Natural killer cell (primary cell): ENCODE measurements at regions not wholly inside any gene's neighbourhood (a gene's known extent, or its start where the extent isn't known, plus 50 kb on each side); places are given as distances from the start of the nearest gene placed in this dataset.

ENCODE experiments used
- ATAC-seq, 3 donors: fragments of 150-1000 bp in 2 of 3; fragments of 200-7000 bp in 1 of 3; cut with Tn5 transposase; 1 replicate in 1 of 3; 2 replicates in 2 of 3; pipeline ENCODE4 v1.10.0; 2021; ENCODE audit warnings: mild to moderate bottlenecking in 2 of 3, moderate library complexity in 2 of 3
- DNase-seq, 2 donors: peaks; one replicate each; pipeline versions ENCODE4 v3.0.0 to v3.0.0-alpha.2; 2013 to 2021; ENCODE audit warnings: mixed read lengths in 1 of 2
- H3K27ac ChIP-seq: one replicate; pipeline ENCODE4 v1.5.1; 2013; ENCODE audit warnings: mild to moderate bottlenecking, low read length
- H3K27me3 ChIP-seq: one replicate; pipeline ENCODE4 v1.6.1; 2013; ENCODE audit warnings: low read length; ENCODE audit not compliant: control insufficient read depth, insufficient read depth
- H3K36me3 ChIP-seq: one replicate; pipeline ENCODE4 v1.6.1; 2013; ENCODE audit warnings: low read length; ENCODE audit not compliant: control insufficient read depth, insufficient read depth
- H3K4me1 ChIP-seq: one replicate; pipeline ENCODE4 v1.6.1; 2013; ENCODE audit warnings: low read length; ENCODE audit not compliant: control insufficient read depth, insufficient read depth
- H3K4me3 ChIP-seq: one replicate; pipeline ENCODE4 v1.5.1; 2013; ENCODE audit warnings: low read length
- H3K9me3 ChIP-seq: one replicate; pipeline ENCODE4 v1.6.1; 2013; ENCODE audit warnings: low read length; ENCODE audit not compliant: control insufficient read depth, insufficient read depth
- H3K27ac Mint-ChIP-seq, 2 donors: one replicate each; pipeline ENCODE4 v1.8.0; 2022; ENCODE audit warnings: mild to moderate bottlenecking in 2 of 2, mixed read lengths in 2 of 2, moderate library complexity in 1 of 2
- H3K27me3 Mint-ChIP-seq, 2 donors: one replicate each; pipeline ENCODE4 v1.8.0; 2022; ENCODE audit warnings: low read depth in 2 of 2, mixed read lengths in 2 of 2
- H3K36me3 Mint-ChIP-seq: one replicate; pipeline ENCODE4 v1.8.0; 2022; ENCODE audit warnings: mixed read lengths
- H3K4me1 Mint-ChIP-seq, 2 donors: one replicate each; pipeline ENCODE4 v1.8.0; 2022; ENCODE audit warnings: mixed read lengths in 2 of 2
- H3K4me3 Mint-ChIP-seq: one replicate; pipeline ENCODE4 v1.8.0; 2022; ENCODE audit warnings: mild to moderate bottlenecking, moderate library complexity, mixed read lengths
- H3K9me3 Mint-ChIP-seq, 2 donors: one replicate each; pipeline ENCODE4 v1.8.0; 2022; ENCODE audit warnings: mixed read lengths in 2 of 2
- CTCF ChIP-seq: fragments of 200-600 bp; IDR thresholded peaks from one replicate; pipeline ENCODE4 v1.8.0; 2022; ENCODE audit warnings: antibody characterized with exemption
- WGBS: methylation state at CpG from one replicate; pipeline ENCODE4 v1.1.7; 2013; ENCODE audit warnings: missing lambda C conversion rate; ENCODE audit not compliant: insufficient coverage; 5-methylcytosine and 5-hydroxymethylcytosine counted together
- intact Hi-C: fragments of 100-400 bp; cut with micrococcal nuclease; formaldehyde crosslinking; loops from one replicate; pipeline ENCODE4 v1.14.2; 2022

GRCh38 chr16:86051368-86052114, 152.6 kb downstream of the IRF8 start:
- no peak for DNase-seq
- H3K27me3 Mint-ChIP-seq = peaks cover 23 to 46% of the 10 kb centered on the region in 2 donors
- H3K27ac Mint-ChIP-seq = no peak overlapping the region
- no peak for TF ChIP-seq CTCF
- H3K9me3 ChIP-seq = no peaks in the 10 kb centered on the region
- H3K27me3 ChIP-seq = peaks cover 2% of the 10 kb centered on the region
- no peak overlapping the region for H3K4me3 ChIP-seq
- no peaks in the 10 kb centered on the region for H3K9me3 Mint-ChIP-seq
- no peak for ATAC-seq
- H3K36me3 ChIP-seq = no peaks in the 10 kb centered on the region
- intact Hi-C loops = no loop called here
- no peak overlapping the region for H3K27ac ChIP-seq
- WGBS = 80% methylated on average over 20 of the region's 20 CpGs
- H3K4me3 Mint-ChIP-seq = no peak overlapping the region
- no peaks in the 10 kb centered on the region for H3K4me1 ChIP-seq
- H3K4me1 Mint-ChIP-seq = no peaks in the 10 kb centered on the region
- H3K36me3 Mint-ChIP-seq = no peaks in the 10 kb centered on the region

- Histone ChIP-seq H3K36me3 (no peaks in the 10 kb centered on the region), H3K27me3 (peaks cover 2% of the 10 kb centered on the region), H3K4me3 (no peak overlapping the region), H3K9me3 (no peaks in the 10 kb centered on the region), H3K4me1 (no peaks in the 10 kb centered on the region), H3K27ac (no peak overlapping the region)
- H3K4me3 Mint-ChIP-seq = no peak overlapping the region
- 86% methylated on average over 14 of the region's 15 CpGs for WGBS
- H3K27ac Mint-ChIP-seq = no peak overlapping the region
- no peak for TF ChIP-seq CTCF
- DNase-seq = no peak
- intact Hi-C loops = no loop called here
- no peaks in the 10 kb centered on the region for H3K36me3 Mint-ChIP-seq
- H3K4me1 Mint-ChIP-seq = no peaks in the 10 kb centered on the region
- H3K9me3 Mint-ChIP-seq = no peaks in the 10 kb centered on the region
- no peak for ATAC-seq
- H3K27me3 Mint-ChIP-seq = peaks cover 16 to 39% of the 10 kb centered on the region in 2 donors
These were observed 153.2 kb downstream of the IRF8 start for GRCh38 chr16:86052115-86052670.

- intact Hi-C loops = no loop called here
- Histone ChIP-seq H3K4me1 (no peaks in the 10 kb centered on the region), H3K4me3 (no peak overlapping the region), H3K27me3 (peaks cover 2% of the 10 kb centered on the region), H3K27ac (no peak overlapping the region), H3K9me3 (no peaks in the 10 kb centered on the region), H3K36me3 (no peaks in the 10 kb centered on the region)
- WGBS = 93% methylated on average over 6 of the region's 6 CpGs
- Mint-ChIP-seq H3K27me3 (peaks cover 13 to 35% of the 10 kb centered on the region in 2 donors), H3K4me1 (no peaks in the 10 kb centered on the region), H3K27ac (no peak overlapping the region), H3K4me3 (no peak overlapping the region), H3K9me3 (no peaks in the 10 kb centered on the region), H3K36me3 (no peaks in the 10 kb centered on the region)
- ATAC-seq (no peak), DNase-seq (no peak)
- TF ChIP-seq CTCF = no peak
These were observed 154.0 kb downstream of the IRF8 start for GRCh38 chr16:86052926-86053325.
